Left kidney (tissue), 1 donor: ENCODE measurements at regions not wholly inside any gene's neighbourhood (a gene's known extent, or its start where the extent isn't known, plus 50 kb on each side); places are given as distances from the start of the nearest gene placed in this dataset.

Experiments
- DNase-seq: peaks from one replicate; pipeline ENCODE4 v3.0.0-alpha.2; 2013

DNA sequence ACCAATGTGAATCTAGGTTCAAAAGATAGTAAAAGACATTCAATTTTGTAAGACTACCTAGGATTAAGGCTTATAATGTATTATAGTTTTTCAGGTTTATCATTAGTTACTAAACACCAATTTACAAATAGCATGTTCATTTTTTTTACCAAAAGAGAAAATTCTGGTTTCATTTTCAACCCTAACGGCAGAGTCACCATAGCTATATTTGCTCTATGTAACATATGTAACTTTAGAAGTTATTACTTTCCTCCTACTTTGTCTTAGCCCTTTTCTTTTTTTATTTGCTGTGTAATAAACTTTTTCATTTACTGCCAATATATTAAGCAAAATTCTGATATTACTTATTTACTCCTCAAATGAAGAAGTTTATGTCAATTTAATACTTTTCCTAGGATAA, 639.6 kb downstream of the ARAP2 start:
- no peak for DNase-seq

DNA sequence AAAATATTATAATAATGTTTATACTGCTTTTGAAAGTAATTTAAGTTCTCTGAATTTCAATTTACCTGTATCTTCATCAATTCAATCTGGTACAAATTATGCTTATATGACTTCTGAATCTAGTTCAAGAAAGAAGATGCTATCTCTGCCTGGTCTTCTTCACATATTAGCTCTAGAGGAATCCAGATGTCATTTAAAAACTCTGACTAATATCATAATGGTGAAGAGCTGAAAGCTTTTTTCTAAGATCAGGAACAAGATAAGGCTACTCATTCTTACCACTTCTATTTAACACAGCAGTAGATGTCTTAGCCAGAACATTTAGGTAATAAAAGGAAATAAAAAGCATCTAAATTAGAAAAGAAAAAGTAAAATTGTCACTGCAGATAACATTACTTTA, 636.1 kb downstream of the ARAP2 start:
- DNase-seq: no peak

- no peak for DNase-seq
Measured at GRCh38 chr4:35614120-35614519, 630.2 kb downstream of the ARAP2 start.

DNA sequence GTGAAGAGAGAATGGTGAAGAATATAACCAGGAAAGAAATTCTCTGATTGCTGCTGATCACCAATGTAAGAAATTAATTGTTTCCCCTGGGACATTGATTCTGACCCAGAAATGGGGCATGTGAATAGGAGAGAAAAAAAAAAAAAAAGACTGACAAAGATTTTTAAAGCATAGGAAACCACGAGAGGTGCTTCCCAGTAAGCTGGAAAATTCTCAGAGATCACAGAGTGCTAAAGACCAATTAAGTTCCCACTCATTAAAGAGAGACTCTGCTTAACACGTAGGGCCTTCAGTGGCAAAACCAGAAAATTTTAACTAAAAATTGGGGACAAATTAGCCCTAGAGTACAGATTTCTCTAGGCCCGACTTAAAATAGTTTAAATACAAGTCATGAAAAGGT, 604.4 kb downstream of the ARAP2 start:
- DNase-seq: no peak

DNA sequence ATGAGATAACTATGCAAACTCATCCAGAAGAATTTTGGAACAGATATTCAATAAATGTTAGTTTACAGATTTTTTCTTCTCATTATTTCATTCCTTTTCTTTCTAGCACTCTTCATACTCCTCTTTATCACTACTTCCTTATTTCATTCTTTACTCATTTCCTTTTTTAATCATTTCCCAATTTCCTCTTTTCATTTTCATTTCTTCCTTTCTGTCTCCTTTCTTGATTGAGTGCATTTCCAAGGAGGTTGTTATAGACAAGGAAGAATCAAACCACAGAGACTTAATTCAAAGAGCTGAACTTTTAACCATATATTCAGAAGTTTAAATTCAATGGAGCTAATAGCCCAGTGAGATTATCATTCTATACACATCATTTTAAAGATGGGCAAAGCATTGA, 600.7 kb downstream of the ARAP2 start:
- DNase-seq: no peak

DNA sequence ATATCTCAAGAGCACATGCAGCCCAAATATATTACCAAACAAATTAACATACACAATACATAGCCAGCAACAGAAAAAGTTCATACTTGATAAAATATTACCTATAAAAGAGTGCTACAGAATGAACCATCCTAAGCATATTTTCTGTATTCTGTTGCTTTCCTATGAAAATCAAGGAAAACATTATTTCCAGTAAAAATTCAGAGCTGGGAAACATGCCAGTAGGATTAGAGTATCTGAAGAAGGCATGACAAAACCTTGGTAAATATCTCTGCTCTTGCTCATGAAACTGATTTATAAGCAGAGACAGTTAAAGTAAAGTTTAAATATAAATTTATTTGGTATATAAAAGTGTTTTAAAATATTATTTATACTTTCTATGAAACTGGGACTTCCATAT, 599.7 kb downstream of the ARAP2 start:
- no peak for DNase-seq

- DNase-seq: no peak
Measured at GRCh38 chr4:35649011-35649410, 595.3 kb downstream of the ARAP2 start.

- DNase-seq: no peak
Measured at GRCh38 chr4:35649778-35650177, 594.5 kb downstream of the ARAP2 start.

DNA sequence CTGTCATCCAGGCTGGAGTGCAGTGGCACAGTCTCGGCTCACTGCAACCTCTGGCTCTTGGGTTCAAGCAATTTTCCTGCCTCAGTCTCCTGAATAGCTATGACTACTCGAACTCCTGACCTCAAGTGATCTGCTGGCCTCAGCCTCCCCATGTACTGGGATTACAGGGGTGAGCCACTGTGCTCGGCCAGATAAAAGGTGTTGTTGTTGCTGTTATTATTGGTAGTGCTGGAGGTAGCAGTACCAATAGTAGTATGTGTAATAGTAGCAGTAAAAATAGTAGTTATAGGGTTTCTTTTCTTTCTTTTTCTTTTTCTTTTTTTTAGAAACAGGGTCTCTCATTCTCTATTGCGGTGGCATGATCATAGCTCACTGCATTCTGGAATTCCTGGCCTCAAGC, 592.1 kb downstream of the ARAP2 start:
- no peak for DNase-seq

DNA sequence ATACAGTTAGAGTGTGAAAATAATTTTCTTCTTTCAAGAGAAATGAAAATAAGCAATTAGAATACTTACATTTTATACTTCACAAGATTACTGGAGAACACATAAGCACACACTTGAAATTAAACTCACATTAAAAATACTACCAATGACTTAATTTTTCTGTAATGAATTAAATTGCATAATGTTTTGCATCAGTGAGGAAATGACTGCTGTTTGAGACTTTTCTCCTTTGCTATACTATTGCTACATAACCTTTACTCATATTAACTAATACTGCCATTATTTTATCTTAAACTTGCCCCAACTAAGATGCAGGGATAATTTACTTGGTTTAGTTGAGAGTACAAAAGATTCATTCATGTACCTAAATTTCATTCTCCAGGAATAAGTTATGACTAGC, 590.9 kb downstream of the ARAP2 start:
- DNase-seq: no peak

- no peak for DNase-seq
Measured at GRCh38 chr4:35673137-35673536, 571.2 kb downstream of the ARAP2 start.

- DNase-seq: no peak
Measured at GRCh38 chr4:35684755-35685154, 559.6 kb downstream of the ARAP2 start.

GRCh38 chr4:35689870-35690269, 554.4 kb downstream of the ARAP2 start:
- DNase-seq: no peak

GRCh38 chr4:35690271-35690670, 554.0 kb downstream of the ARAP2 start:
- no peak for DNase-seq

DNA sequence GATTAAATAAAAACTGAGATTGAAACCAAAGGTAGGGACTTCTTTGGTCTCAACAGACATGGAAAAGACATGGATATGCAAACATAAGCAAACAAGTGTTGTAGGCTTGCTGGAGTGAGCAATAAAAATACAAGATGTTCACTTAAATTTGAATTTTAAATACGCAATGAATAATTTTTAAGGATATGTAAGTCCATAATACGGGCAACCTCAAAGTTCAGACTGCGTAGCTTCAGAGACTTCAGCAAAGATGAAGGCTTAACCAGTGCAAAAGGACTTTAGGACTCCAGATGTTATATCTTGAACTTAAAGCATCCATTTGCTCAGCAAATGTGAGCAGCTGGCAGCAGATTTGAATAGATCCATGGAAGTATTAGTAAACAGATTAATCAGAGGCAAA, 549.3 kb downstream of the ARAP2 start:
- no peak for DNase-seq

GRCh38 chr4:35695421-35695820, 548.9 kb downstream of the ARAP2 start:
- DNase-seq: no peak

GRCh38 chr4:35697210-35697736, 547.0 kb downstream of the ARAP2 start:
- no peak for DNase-seq

- DNase-seq: no peak
Measured at GRCh38 chr4:35700663-35701062, 543.7 kb downstream of the ARAP2 start.

DNA sequence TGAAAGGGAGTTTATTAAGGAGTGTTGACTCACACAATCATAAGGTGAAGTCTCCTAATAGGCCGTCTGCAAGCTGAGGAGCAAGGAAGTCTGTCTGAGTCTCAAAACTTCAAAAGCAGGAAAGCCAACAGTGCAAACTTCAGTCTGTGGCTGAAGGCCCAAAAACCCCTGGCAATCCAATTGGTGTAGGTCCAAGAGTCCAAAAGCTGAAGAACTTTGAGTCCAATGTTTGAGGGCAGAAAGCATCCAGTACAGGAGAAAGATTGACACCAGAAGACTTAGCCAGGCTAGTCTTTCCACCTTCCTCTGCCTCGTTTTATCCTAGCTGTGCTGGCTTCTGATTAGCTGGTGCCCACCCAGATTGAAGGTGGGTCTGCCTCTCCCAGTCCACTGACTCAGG, 535.2 kb downstream of the ARAP2 start:
- DNase-seq: no peak

DNA sequence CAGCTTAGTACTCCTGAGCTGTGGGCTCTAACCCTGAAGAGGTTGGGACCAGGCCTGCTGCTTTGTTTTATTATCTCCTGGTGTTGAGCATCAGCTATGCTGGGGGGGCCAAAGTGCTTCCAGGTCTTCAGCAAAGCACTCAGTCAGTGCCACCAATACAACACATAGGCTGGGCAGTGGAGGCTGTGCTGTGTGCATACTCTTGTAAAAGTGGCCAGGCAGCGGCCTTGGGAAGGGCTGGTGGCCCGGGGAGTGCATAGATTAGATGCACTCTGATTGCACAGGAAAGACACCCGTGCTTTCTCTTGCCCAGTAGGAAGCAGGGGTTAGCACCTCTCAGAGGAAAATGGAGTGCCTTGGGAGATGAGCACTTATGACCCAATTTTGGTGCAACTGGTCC, 534.0 kb downstream of the ARAP2 start:
- no peak for DNase-seq

DNA sequence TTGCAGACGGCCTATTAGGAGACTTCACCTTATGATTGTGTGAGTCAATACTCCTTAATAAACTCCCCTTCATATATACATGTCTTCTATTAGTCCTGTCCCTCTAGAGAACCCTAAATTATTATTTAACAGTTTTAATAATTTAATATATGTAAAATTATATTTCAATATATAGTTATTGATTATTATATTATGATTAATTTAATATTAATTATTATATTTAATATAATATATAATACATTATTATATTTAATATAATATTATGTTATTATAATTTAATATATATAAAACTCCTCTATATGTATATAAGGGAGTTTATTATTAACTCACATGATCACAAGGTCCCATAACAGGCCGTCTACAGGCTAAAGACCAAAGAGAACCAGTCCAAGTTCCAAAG, 533.2 kb downstream of the ARAP2 start:
- no peak for DNase-seq

DNA sequence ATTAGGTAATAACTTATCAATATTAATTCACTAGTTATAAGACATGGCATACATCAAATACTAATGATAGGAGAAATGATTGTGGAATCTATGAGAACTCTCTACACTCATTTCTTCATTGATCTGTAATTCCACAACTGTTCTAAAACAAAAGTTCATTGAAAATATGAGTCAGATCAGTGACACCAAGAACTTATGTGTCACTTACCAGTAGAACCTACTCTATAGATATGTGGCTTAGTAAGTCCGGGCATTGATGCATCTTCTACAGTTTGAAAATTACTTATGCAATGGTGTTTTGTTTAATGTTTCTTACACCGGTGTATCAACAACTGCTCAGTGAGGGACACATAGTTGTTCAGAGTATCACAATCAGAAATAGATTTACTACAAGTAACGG, 520.3 kb downstream of the ARAP2 start:
- DNase-seq: no peak

GRCh38 chr4:35725131-35725530, 519.2 kb downstream of the ARAP2 start:
- no peak for DNase-seq

DNA sequence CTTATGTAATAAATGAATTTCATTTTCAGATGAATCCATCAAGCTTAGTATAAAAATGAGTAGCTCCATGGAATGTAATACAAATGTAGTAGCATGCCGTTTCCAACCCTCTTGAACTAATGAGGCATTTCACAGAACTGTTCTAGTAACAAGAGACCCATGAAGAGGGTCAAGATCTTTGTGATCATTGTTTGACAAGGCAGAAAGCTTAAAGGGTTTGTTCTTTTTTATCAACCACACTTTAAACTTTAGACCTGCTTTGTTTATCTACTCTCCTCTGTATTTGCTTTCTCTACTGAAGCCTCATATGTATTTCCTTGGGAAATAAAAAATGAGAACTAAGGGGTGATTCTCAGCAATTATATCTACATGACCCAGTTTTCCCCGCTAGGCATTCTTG, 513.9 kb downstream of the ARAP2 start:
- no peak for DNase-seq

GRCh38 chr4:35734381-35735098, 509.8 kb downstream of the ARAP2 start:
- DNase-seq: no peak
